Ovary (tissue), 3 donors: ENCODE measurements at regions not wholly inside any gene's neighbourhood (a gene's known extent, or its start where the extent isn't known, plus 50 kb on each side); places are given as distances from the start of the nearest gene placed in this dataset.

Source experiments
- POLR2A ChIP-seq: fragments of 450-650 bp; IDR thresholded peaks from one replicate; pipeline ENCODE4 v1.6.1; 2017; ENCODE audit warnings: antibody characterized with exemption, mild to moderate bottlenecking, moderate library complexity
- TF ChIP-seq, protein P1 (sequence below), 3 donors: fragments of 450-650 bp in 2 of 3; fragments of 200-600 bp in 1 of 3; IDR thresholded peaks; one replicate each; pipeline versions ENCODE4 v1.5.1 to v1.8.0; 2016 to 2022; ENCODE audit warnings: antibody characterized with exemption in 3 of 3, mild to moderate bottlenecking in 1 of 3
- donor health status: DM: no; HTN: no; CAD: no.

DNA sequence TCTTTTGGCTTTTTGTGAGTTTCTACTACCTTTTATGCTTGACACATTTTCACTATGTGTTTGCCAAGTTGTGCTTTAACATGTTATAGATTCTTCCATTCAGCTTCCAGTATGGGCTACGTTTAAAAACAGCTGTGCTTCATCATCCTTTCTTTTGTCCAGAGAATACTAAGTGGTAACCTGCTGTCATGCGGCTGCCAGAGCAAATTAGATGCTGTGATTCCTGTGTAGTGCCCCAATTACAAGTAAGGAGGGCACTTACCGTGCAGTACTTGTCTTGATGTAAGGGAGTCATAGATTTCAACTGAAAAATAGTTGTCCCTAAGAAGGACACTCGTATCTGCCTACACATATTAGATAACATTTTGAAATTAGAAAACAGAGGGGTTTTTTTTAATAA lies 531.8 kb upstream of the GALNTL6 start:
- TF ChIP-seq, protein P1, sequence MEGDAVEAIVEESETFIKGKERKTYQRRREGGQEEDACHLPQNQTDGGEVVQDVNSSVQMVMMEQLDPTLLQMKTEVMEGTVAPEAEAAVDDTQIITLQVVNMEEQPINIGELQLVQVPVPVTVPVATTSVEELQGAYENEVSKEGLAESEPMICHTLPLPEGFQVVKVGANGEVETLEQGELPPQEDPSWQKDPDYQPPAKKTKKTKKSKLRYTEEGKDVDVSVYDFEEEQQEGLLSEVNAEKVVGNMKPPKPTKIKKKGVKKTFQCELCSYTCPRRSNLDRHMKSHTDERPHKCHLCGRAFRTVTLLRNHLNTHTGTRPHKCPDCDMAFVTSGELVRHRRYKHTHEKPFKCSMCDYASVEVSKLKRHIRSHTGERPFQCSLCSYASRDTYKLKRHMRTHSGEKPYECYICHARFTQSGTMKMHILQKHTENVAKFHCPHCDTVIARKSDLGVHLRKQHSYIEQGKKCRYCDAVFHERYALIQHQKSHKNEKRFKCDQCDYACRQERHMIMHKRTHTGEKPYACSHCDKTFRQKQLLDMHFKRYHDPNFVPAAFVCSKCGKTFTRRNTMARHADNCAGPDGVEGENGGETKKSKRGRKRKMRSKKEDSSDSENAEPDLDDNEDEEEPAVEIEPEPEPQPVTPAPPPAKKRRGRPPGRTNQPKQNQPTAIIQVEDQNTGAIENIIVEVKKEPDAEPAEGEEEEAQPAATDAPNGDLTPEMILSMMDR (IDR thresholded peaks at IDR 0.05) = no peak
- TF ChIP-seq POLR2A = no peak
